Heart left ventricle (tissue), 16 donors: ENCODE measurements at regions not wholly inside any gene's neighbourhood (a gene's known extent, or its start where the extent isn't known, plus 50 kb on each side); places are given as distances from the start of the nearest gene placed in this dataset.

Experiments used
- ATAC-seq, 4 donors: fragments of 200-7000 bp; cut with Tn5 transposase; one replicate each; pipeline ENCODE4 v1.9.1; 2020 to 2022; ENCODE audit warnings: moderate library complexity in 4 of 4, mild to moderate bottlenecking in 3 of 4, moderate number of reproducible peaks in 1 of 4
- DNase-seq, 5 donors: peaks; one replicate each; pipeline ENCODE4 v3.0.0-alpha.2; 2020
- H3K27ac ChIP-seq, 12 donors: fragments of 200-600 bp; sonication (generic) in 4 of 12; one replicate each; pipeline versions ENCODE4 v1.5.0 to v1.8.0; 2016 to 2022; ENCODE audit warnings: mild to moderate bottlenecking in 2 of 12
- H3K27me3 ChIP-seq, 9 donors: fragments of 200-600 bp; sonication (generic) in 2 of 9; one replicate each; pipeline versions ENCODE4 v1.5.1 to v1.8.0; 2016 to 2022; ENCODE audit warnings: mild to moderate bottlenecking in 3 of 9
- H3K36me3 ChIP-seq, 9 donors: fragments of 200-600 bp; sonication (generic) in 2 of 9; one replicate each; pipeline versions ENCODE4 v1.5.0 to v1.8.0; 2018 to 2022; ENCODE audit warnings: mild to moderate bottlenecking in 2 of 9
- H3K4me1 ChIP-seq, 12 donors: fragments of 200-600 bp; sonication (generic) in 4 of 12; one replicate each; pipeline versions ENCODE4 v1.5.0 to v1.8.0; 2016 to 2022; ENCODE audit warnings: mild to moderate bottlenecking in 3 of 12
- H3K4me3 ChIP-seq, 12 donors: fragments of 200-600 bp; sonication (generic) in 4 of 12; one replicate each; pipeline versions ENCODE4 v1.5.0 to v1.8.0; 2017 to 2022; ENCODE audit warnings: mild to moderate bottlenecking in 9 of 12, moderate library complexity in 4 of 12
- H3K9me3 ChIP-seq, 12 donors: fragments of 200-600 bp; sonication (generic) in 4 of 12; one replicate each; pipeline versions ENCODE4 v1.5.0 to v1.8.0; 2016 to 2022; ENCODE audit warnings: mild to moderate bottlenecking in 1 of 12
- POLR2A ChIP-seq, 2 donors: fragments of 450-650 bp; IDR thresholded peaks; one replicate each; pipeline ENCODE4 v1.6.1; 2017; ENCODE audit warnings: antibody characterized with exemption in 2 of 2, mild to moderate bottlenecking in 2 of 2, moderate library complexity in 2 of 2
- WGBS, 4 donors: extraction: QIAGEN DNeasy Blood & Tissue Kit in 2 of 4; methylation state at CpG; one replicate each; pipeline versions ENCODE4 v1.1.5 to v1.1.7; 2013 to 2018; 5-methylcytosine and 5-hydroxymethylcytosine counted together
- intact Hi-C, 10 donors: fragments of 100-400 bp; cut with DNase I; formaldehyde crosslinking; loops; one replicate each; pipeline versions ENCODE4 v1.11.1 to v1.14.2; 2022
- TF ChIP-seq, protein P1 (sequence below), 12 donors: fragments of 200-600 bp; sonication (generic) in 4 of 12; IDR thresholded peaks; one replicate each; pipeline versions ENCODE4 v1.5.0 to v1.8.0; 2018 to 2022; ENCODE audit warnings: antibody characterized with exemption in 12 of 12, mild to moderate bottlenecking in 5 of 12
- donor health status: ischemic (EF 13 %, LVEDD 7.1; RV severe dilation, severe dysfunction).
- donor health status: healthy with polysubstance abuse.
- donor health status: DM: no; HTN: yes; CAD: no.
- donor health status: DM: no; HTN: no; CAD: no.
- donor health status: ischemic (EF 25% LVEDD 6.9; RV normal size, moderate dysfunction).
- donor health status: ischemic (EF 25% LVEDD 5.7; RV mildly dilated, moderate dysfunction).
- donor health status: healthy.
- donor health status: DM: yes; HTN: yes; CAD: no.
- donor health status: ischemic (EF 35%, LVEDD 5.7; RV mildly dilated, moderate dysfunction).
- donor health status: nonischemic (EF 11% LVEDD 7.7; RV severe dilation, severe dysfunction).
- donor health status: DM: yes; HTN: yes; CAD: no.
- donor health status: PGD.
- donor health status: ischemic (EF 29% LVEDD 5.4; RV normal size, mild dysfunction).
- donor health status: nonischemic (EF 23%, LVEDD 6.1; RV moderate dilation, normal function).

GRCh38 chr14:104499784-104500760 lies 79.5 kb upstream of the C14orf180 start:
- H3K9me3 ChIP-seq: peaks cover 0 to 41% (median 12%) of the 10 kb centered on the region in 12 donors
- no peaks in the 10 kb centered on the region for H3K27me3 ChIP-seq
- no peak for ATAC-seq
- DNase-seq: peak in 1 of 5 donors; percentile 52
- no peaks in the 10 kb centered on the region for H3K4me1 ChIP-seq
- 83 to 89% (median 86%) methylated on average over 15 of the region's 15 CpGs for WGBS, 4 donors
- no peaks in the 10 kb centered on the region for H3K36me3 ChIP-seq
- no peak overlapping the region for H3K27ac ChIP-seq
- TF ChIP-seq, protein P1, sequence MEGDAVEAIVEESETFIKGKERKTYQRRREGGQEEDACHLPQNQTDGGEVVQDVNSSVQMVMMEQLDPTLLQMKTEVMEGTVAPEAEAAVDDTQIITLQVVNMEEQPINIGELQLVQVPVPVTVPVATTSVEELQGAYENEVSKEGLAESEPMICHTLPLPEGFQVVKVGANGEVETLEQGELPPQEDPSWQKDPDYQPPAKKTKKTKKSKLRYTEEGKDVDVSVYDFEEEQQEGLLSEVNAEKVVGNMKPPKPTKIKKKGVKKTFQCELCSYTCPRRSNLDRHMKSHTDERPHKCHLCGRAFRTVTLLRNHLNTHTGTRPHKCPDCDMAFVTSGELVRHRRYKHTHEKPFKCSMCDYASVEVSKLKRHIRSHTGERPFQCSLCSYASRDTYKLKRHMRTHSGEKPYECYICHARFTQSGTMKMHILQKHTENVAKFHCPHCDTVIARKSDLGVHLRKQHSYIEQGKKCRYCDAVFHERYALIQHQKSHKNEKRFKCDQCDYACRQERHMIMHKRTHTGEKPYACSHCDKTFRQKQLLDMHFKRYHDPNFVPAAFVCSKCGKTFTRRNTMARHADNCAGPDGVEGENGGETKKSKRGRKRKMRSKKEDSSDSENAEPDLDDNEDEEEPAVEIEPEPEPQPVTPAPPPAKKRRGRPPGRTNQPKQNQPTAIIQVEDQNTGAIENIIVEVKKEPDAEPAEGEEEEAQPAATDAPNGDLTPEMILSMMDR (IDR thresholded peaks at IDR 0.05): no peak
- TF ChIP-seq POLR2A (IDR thresholded peaks at IDR 0.05): no peak
- intact Hi-C loops: no loop called here
- no peak overlapping the region for H3K4me3 ChIP-seq

DNA sequence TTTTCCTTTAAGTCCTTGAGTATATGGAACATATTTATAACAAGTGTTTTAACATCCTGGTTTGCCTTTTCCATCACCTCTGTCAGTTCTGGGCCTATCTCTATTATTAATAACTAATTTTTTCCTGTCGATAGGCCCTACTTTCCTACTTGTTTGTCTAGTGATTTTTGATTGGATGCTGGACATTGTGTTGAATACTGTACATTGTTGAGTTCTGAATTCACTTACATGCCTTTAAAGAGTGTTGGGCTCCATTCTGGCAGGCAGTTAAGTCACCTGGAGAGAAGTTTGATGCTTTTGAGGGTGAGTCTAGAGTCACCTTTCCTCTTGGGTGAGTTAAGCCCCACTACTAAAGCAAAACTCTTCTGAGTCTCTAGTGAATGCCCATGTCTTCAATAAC lies 77.5 kb upstream of the C14orf180 start:
- no peaks in the 10 kb centered on the region for H3K36me3 ChIP-seq
- intact Hi-C loops: no loop called here
- peaks cover 0 to 4% (median 0%) of the 10 kb centered on the region in 9 donors for H3K27me3 ChIP-seq
- no peak for DNase-seq
- H3K4me3 ChIP-seq: no peak overlapping the region
- no peaks in the 10 kb centered on the region for H3K4me1 ChIP-seq
- H3K9me3 ChIP-seq: peaks cover 0 to 28% (median 12%) of the 10 kb centered on the region in 12 donors
- no peak for TF ChIP-seq POLR2A (IDR thresholded peaks at IDR 0.05)
- TF ChIP-seq, protein P1 (IDR thresholded peaks at IDR 0.05): no peak
- no peak overlapping the region for H3K27ac ChIP-seq
- 89 to 92% (median 89%) methylated on average over 1 of the region's 1 CpG for whole genome bisulfite sequencing, 4 donors
- ATAC-seq: no peak

- Histone ChIP-seq H3K27ac (no peak overlapping the region), H3K36me3 (no peaks in the 10 kb centered on the region), H3K4me3 (no peak overlapping the region), H3K4me1 (no peaks in the 10 kb centered on the region), H3K9me3 (peaks cover 0 to 32% (median 12%) of the 10 kb centered on the region in 12 donors), H3K27me3 (peaks cover 0 to 4% (median 0%) of the 10 kb centered on the region in 9 donors)
- 70 to 93% (median 71%) methylated on average over 5 to 6 of the region's 6 CpGs for WGBS, 4 donors
- no peak for TF ChIP-seq POLR2A (IDR thresholded peaks at IDR 0.05)
- TF ChIP-seq, protein P1 (IDR thresholded peaks at IDR 0.05): no peak
- ATAC-seq: no peak
- peak in 1 of 5 donors; percentile 5 for DNase-seq
- intact Hi-C loops: no loop called here
Measured at GRCh38 chr14:104503691-104504090, 75.9 kb upstream of the C14orf180 start.

GRCh38 chr14:104504172-104504735 lies 75.3 kb upstream of the C14orf180 start:
- peaks cover 0 to 4% (median 0%) of the 10 kb centered on the region in 9 donors for H3K27me3 ChIP-seq
- no peak for TF ChIP-seq POLR2A (IDR thresholded peaks at IDR 0.05)
- TF ChIP-seq, protein P1 (IDR thresholded peaks at IDR 0.05): no peak
- 68 to 85% (median 81%) methylated on average over 4 to 7 of the region's 7 CpGs; no CpG with 5 or more reads in 1 of the 4 donors for WGBS, 4 donors
- no peak overlapping the region for H3K4me3 ChIP-seq
- H3K4me1 ChIP-seq: no peaks in the 10 kb centered on the region
- ATAC-seq: no peak
- H3K36me3 ChIP-seq: no peaks in the 10 kb centered on the region
- intact Hi-C loops: no loop called here
- H3K27ac ChIP-seq: no peak overlapping the region
- H3K9me3 ChIP-seq: peaks cover 0 to 32% (median 12%) of the 10 kb centered on the region in 12 donors
- peak in 1 of 5 donors; percentile 30 for DNase-seq
